ENCODE measurements at regions not wholly inside any gene's neighbourhood (a gene's known extent, or its start where the extent isn't known, plus 50 kb on each side); places are given as distances from the start of the nearest gene placed in this dataset.

GRCh38 chr5:156006026-156006647 is 320.8 kb upstream of the SGCD start:
- DNase-seq (ENCODE audit: low read depth, low spot score), result no peak
- no peaks in the 10 kb centered on the region for H4K20me1 ChIP-seq (ENCODE audit: insufficient read depth)
- H3K9me2 ChIP-seq (ENCODE audit: insufficient read depth), result no peaks in the 10 kb centered on the region
- TF ChIP-seq POLR2A (IDR thresholded peaks at IDR 0.05; ENCODE audit: borderline replicate concordance, extremely low read depth, insufficient read depth, insufficient read length), result no peak
- no peak for TF ChIP-seq SP1 (IDR thresholded peaks at IDR 0.05; ENCODE audit: low read depth)
- TF ChIP-seq EGR1 (IDR thresholded peaks at IDR 0.05; ENCODE audit: low read depth), result no peak
- no peak for TF ChIP-seq FOSL1 (IDR thresholded peaks at IDR 0.05; ENCODE audit: low read depth)
- TF ChIP-seq, protein P1, sequence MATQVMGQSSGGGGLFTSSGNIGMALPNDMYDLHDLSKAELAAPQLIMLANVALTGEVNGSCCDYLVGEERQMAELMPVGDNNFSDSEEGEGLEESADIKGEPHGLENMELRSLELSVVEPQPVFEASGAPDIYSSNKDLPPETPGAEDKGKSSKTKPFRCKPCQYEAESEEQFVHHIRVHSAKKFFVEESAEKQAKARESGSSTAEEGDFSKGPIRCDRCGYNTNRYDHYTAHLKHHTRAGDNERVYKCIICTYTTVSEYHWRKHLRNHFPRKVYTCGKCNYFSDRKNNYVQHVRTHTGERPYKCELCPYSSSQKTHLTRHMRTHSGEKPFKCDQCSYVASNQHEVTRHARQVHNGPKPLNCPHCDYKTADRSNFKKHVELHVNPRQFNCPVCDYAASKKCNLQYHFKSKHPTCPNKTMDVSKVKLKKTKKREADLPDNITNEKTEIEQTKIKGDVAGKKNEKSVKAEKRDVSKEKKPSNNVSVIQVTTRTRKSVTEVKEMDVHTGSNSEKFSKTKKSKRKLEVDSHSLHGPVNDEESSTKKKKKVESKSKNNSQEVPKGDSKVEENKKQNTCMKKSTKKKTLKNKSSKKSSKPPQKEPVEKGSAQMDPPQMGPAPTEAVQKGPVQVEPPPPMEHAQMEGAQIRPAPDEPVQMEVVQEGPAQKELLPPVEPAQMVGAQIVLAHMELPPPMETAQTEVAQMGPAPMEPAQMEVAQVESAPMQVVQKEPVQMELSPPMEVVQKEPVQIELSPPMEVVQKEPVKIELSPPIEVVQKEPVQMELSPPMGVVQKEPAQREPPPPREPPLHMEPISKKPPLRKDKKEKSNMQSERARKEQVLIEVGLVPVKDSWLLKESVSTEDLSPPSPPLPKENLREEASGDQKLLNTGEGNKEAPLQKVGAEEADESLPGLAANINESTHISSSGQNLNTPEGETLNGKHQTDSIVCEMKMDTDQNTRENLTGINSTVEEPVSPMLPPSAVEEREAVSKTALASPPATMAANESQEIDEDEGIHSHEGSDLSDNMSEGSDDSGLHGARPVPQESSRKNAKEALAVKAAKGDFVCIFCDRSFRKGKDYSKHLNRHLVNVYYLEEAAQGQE (IDR thresholded peaks at IDR 0.05; ENCODE audit: low read depth), result no peak
- no peak for TF ChIP-seq CTCF (IDR thresholded peaks at IDR 0.05 in 2 of 3, conservative IDR thresholded peaks at IDR 0.05 in 1 of 3; ENCODE audit: borderline replicate concordance in 1 of 3, insufficient read depth in 1 of 3, low read depth in 2 of 3, low read length in 2 of 3)
- no peak for TF ChIP-seq ATF3 (IDR thresholded peaks at IDR 0.05)
- TF ChIP-seq EZH2 (IDR thresholded peaks at IDR 0.05), result no peak
- no peak for TF ChIP-seq TCF7L2 (IDR thresholded peaks at IDR 0.05; ENCODE audit: borderline replicate concordance, extremely low read depth, insufficient read depth, insufficient read length)
- no peak for TF ChIP-seq MAX (IDR thresholded peaks at IDR 0.05)
- TF ChIP-seq CEBPB (IDR thresholded peaks at IDR 0.05; ENCODE audit: low read depth), result no peak
- TF ChIP-seq ZNF274 (IDR thresholded peaks at IDR 0.05; ENCODE audit: low read depth, low read length), result no peak
- TF ChIP-seq ZFX (IDR thresholded peaks at IDR 0.05), result no peak
- no peak for TF ChIP-seq POLR2AphosphoS5 (IDR thresholded peaks at IDR 0.05; ENCODE audit: low read depth, low read length)
- H3K4me2 ChIP-seq (ENCODE audit: low read length), result no peak overlapping the region
- peaks cover 3 to 5% of the 10 kb centered on the region in 2 experiments; a peak in 1 of 4 replicates for H3K9me3 ChIP-seq (ENCODE audit: control insufficient read depth in 1 of 2, insufficient read depth in 1 of 2, low read depth in 1 of 2, low read length in 2 of 2)
- no peak overlapping the region for H3K27ac ChIP-seq (ENCODE audit: low read depth, low read length)
- BruUV-seq (replicated peaks), result no TSS peak
- ChIA-PET CTCF (no interaction called here), POLR2A (no interaction called here), RAD21 (ENCODE audit: low non-redundant PET in 1 of 2, low total read pairs in 2 of 2, uncharacterized antibody in 2 of 2, unreplicated experiment in 2 of 2) (no interaction called here)
- no peaks in the 10 kb centered on the region for H3K79me2 ChIP-seq (ENCODE audit: insufficient read depth, low read length)
- no peaks in the 10 kb centered on the region for H3K4me1 ChIP-seq (ENCODE audit: control insufficient read depth in 1 of 2, insufficient read depth in 2 of 2, low read length in 2 of 2)
- no peaks in the 10 kb centered on the region for H3K27me3 ChIP-seq (ENCODE audit: insufficient read depth, low read length)
- H3K4me3 ChIP-seq (replicated peaks in 1 of 2; ENCODE audit: low read depth in 1 of 2, low read length in 2 of 2), result no peak overlapping the region
- H3K9ac ChIP-seq (ENCODE audit: low read length), result no peak overlapping the region
- H2AFZ ChIP-seq (ENCODE audit: low read depth, low read length, poor library complexity, severe bottlenecking), result no peak overlapping the region
- intact Hi-C loops (cut with micrococcal nuclease), result no loop called here
- no peak for ATAC-seq
- H3K36me3 ChIP-seq (ENCODE audit: control insufficient read depth in 1 of 2, insufficient read depth in 2 of 2, low read length in 2 of 2), result no peaks in the 10 kb centered on the region
